ENCODE measurements at regions not wholly inside any gene's neighbourhood (a gene's known extent, or its start where the extent isn't known, plus 50 kb on each side); places are given as distances from the start of the nearest gene placed in this dataset.

DNA sequence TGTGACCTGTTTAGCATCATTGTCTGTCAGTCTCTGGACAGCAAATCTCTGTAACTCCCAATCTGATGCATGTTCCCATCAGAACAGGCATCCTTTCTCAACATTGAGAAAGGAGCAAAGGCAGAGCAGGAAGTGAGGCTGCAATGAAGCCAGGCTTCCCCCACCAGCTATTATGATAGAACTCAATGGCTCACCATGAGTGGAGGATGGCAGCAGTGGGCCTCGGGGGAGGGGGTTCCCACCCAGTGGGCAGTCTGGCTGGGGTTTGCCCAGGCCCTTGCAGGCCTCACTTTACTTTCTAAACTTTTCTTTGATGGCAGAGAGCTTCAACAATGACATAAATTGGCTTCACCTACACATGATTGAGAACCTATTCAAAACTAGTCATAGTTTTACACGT, 240.6 kb upstream of the CXCR4 start:
- TF ChIP-seq, protein P1, sequence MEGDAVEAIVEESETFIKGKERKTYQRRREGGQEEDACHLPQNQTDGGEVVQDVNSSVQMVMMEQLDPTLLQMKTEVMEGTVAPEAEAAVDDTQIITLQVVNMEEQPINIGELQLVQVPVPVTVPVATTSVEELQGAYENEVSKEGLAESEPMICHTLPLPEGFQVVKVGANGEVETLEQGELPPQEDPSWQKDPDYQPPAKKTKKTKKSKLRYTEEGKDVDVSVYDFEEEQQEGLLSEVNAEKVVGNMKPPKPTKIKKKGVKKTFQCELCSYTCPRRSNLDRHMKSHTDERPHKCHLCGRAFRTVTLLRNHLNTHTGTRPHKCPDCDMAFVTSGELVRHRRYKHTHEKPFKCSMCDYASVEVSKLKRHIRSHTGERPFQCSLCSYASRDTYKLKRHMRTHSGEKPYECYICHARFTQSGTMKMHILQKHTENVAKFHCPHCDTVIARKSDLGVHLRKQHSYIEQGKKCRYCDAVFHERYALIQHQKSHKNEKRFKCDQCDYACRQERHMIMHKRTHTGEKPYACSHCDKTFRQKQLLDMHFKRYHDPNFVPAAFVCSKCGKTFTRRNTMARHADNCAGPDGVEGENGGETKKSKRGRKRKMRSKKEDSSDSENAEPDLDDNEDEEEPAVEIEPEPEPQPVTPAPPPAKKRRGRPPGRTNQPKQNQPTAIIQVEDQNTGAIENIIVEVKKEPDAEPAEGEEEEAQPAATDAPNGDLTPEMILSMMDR (tag by site-specific recombination; IDR thresholded peaks at IDR 0.05) = no peak
- TF ChIP-seq, protein P2, sequence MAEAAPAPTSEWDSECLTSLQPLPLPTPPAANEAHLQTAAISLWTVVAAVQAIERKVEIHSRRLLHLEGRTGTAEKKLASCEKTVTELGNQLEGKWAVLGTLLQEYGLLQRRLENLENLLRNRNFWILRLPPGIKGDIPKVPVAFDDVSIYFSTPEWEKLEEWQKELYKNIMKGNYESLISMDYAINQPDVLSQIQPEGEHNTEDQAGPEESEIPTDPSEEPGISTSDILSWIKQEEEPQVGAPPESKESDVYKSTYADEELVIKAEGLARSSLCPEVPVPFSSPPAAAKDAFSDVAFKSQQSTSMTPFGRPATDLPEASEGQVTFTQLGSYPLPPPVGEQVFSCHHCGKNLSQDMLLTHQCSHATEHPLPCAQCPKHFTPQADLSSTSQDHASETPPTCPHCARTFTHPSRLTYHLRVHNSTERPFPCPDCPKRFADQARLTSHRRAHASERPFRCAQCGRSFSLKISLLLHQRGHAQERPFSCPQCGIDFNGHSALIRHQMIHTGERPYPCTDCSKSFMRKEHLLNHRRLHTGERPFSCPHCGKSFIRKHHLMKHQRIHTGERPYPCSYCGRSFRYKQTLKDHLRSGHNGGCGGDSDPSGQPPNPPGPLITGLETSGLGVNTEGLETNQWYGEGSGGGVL (tag by site-specific recombination; IDR thresholded peaks at IDR 0.05) = no peak
- no peak for TF ChIP-seq ZNF558 (tag by site-specific recombination; IDR thresholded peaks at IDR 0.05)
- TF ChIP-seq ZNF16 (tag by site-specific recombination; IDR thresholded peaks at IDR 0.05; ENCODE audit: low read depth) = no peak
- TF ChIP-seq HOXA7 (CRISPR knock-in tag; IDR thresholded peaks at IDR 0.05; ENCODE audit: borderline replicate concordance) = no peak
- no peak for TF ChIP-seq YY1 (tag by site-specific recombination; IDR thresholded peaks at IDR 0.05)
